EH (cell line): ENCODE measurements at regions not wholly inside any gene's neighbourhood (a gene's known extent, or its start where the extent isn't known, plus 50 kb on each side); places are given as distances from the start of the nearest gene placed in this dataset.

Source experiments
- DNase-seq: peaks from one replicate; pipeline ENCODE4 v3.0.0-alpha.2; 2015; ENCODE audit warnings: low read depth

DNA sequence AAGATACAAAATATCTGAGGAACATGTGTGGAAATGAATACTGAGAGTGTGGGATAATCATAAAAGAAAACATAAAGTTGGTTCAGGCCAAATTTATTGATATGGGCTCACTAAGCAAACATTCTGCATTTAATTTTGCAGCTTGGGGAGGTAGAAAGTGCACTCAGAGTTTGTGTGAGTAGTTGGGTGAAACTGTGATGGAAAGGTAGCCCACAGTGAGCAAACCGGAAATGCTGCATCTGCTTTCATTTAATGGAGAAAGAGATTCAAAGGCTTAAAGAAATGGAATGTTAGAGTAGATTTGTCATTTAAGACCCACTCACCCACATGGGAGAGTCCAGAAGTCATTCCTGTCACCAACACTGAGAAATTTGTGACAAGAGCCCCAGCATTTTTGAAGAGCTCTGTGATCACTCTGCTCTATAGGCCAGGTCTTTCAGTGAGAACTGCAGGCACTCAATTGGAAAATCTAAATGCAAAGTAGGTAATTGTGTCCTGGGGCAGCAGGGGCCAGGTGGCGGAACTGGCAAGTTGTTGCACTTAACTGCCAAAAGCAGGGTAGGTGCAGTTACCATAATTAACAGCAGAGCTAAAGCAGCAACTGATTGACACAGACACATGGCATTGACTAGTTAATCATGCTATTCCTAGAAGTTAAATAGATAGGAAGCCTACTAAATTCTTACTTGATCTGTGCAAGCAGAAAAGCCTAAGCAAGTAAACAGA, 1228.3 kb upstream of the PCDH20 start:
- DNase-seq: no peak

DNA sequence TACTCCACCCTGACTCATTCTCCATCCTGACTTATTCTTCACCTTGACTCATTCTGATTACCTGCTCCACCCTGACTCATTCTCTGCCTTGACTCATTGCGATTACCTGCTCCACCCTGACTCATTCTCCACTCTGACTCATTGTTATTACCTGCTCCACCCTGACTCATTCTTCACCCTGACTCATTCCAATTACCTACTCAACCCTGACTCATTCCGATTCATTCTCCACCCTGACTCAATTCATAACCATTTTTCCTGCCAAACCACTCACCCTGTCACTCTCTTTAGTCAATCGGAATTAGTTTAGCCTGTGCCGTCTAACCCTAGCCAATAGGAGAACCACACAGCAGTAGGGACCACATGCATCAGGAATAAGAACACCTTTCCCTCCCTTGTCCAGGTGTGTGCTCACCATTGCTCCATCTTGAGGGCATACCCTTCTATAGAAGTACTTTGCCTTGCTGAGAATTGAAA, 1227.4 kb upstream of the PCDH20 start:
- no peak for DNase-seq

DNA sequence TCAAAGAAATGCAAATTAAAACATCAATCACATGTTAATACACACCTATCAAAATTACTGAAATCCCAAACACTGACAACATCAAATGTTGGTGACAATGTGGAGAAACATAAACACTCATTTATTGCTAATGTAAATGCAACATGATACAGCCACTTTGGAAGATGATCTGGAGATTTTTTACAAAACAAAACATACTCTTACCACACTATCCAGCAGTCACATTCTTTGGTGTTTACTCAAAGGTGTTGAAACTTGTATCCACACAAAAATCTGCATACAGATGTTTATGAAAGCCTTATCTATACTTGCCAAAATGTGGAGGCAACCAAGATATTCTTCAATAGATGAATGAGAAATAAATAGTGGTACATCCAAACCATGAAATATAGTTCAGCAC, 1219.5 kb upstream of the PCDH20 start:
- no peak for DNase-seq

DNA sequence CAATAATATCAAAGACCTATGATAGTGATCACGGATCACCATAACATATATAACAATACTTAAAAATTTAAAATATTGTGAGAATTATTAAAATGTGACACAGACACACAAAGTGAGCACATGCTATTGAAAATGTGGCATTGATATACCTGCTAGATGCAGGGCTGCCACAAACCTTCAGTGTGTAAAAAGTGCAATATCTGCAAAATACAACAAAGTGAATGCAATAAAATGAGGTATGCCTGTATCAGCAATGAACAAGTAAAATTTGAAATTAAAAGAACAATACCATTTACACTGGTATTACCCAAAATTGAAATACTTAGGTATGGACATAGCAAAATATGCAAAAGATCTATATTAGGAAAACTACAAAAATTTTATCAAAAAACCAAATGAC, 1217.8 kb upstream of the PCDH20 start:
- no peak for DNase-seq

DNA sequence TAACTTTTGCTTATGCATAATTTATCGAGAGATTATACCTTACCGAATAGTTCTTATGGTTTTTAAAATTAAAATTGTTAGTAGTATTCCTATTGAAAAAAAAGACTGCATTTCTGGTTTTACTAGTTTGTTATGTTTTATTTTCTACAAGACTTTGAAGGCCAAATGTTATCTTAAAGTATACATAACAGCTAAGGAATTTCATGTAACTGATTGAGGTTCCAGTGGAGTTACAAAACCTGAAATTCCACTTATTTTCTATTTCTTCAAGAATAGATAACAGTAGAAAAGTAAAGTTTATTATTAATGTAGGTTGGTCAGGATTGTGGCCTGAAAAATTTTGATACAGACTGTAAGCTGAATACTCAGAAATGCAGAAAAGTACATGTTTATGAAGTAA, 1216.0 kb upstream of the PCDH20 start:
- DNase-seq: no peak

DNA sequence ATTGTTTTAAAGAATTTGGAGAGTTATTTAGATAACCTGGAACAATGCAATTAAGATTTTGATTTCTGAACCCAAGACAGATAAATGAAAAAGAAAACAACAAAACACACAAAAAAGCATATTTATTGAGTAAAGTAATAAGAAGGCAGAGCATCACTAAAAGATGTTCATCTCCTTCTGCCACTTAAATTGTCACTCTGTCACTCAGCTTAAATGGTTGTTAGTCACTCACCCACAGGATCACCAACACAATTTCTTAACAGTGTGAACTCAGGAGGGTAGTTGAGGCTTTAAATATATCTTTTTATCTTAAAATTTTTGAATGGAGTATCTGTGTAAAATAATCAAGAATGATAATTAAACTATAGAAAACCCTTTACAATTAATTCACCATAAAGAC, 1215.5 kb upstream of the PCDH20 start:
- no peak for DNase-seq

DNA sequence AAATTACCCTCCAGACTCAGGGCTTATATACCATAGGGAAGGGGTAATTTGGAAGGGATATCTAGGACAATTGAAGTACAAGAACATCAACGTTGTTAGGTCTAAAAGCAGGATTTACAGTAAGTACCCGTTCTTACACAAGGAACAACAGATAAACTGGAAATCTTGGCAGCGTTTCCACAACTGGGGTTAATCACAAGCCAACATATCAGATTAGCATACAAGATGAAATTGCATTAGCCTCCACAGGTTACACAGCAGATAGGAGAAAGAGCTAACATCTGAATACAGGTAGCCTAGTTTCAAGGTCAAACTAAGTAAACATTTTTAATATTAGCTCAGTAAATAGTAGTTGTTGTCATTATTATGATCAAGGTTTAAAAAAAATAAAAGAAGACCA, 1214.0 kb upstream of the PCDH20 start:
- no peak for DNase-seq

DNA sequence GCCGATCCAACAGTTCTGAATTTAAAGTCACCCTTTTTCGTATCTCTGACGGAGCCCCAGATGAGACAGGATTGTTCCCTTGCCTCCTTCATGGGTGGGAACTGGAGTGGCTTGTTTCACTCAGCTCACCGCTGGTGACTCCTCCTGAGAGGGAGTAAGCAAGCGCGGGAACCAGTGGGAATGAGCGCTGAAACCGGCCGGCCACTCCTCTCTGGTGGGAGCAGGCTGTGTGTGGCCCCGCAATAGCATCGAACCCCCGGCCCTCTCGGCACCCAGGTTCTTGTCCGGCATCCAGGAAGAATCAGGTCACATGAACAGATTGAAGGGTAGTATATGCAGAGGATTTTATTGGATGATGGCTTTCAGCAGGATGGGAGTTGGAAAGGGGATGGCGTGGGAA, 1211.6 kb upstream of the PCDH20 start:
- DNase-seq: no peak

DNA sequence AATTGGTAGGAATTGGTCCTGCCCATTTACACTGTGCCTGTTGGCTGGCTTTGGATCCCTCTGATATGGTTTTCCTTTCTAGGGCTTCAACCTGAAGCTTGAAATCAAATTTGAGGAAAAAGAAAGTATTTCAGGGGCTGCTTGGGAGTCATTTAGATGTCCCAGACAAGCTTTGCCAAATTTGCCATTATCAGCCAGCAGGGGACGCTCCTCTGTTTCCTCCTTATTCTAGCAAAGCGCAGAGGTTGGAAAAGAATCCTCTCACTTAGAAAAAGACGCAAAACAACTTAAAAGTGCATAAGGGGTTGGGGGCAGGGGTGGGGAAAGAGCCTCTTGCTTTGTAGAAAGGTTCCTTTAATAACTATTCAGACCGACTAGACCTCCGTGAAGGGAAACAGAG, 1211.1 kb upstream of the PCDH20 start:
- DNase-seq: no peak

DNA sequence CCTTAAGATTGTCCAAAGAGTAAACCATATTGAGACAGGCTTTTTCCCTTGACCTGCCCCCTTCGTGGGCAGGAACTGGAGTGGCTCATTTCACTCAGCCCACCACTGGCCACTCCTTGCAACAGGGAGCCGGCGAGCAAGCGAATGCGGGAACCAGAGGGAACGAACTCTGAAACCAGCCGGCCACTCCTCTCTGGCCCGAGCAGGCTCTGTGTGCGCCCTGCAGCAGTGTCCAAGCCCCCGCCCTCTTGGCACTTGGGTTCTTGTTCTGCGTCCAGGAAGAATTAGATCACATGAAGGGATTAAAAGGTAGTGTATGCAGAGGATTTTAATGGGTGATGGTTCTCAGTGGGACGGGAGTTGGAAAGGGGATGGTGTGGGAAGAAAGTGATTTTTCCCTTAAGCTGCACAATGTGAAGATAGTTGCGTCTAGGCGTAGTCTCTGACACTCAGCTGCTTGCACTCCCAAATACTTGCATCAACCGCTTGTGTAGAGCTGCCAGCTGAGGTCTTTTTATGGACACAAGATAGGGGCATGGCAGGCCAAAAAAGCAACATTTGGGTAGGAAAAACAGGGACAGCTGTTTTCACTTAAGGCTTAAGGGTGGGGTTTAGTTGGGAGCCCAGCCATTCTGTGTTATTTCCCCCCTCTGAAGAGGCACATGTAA, 1209.7 kb upstream of the PCDH20 start:
- DNase-seq: no peak

DNA sequence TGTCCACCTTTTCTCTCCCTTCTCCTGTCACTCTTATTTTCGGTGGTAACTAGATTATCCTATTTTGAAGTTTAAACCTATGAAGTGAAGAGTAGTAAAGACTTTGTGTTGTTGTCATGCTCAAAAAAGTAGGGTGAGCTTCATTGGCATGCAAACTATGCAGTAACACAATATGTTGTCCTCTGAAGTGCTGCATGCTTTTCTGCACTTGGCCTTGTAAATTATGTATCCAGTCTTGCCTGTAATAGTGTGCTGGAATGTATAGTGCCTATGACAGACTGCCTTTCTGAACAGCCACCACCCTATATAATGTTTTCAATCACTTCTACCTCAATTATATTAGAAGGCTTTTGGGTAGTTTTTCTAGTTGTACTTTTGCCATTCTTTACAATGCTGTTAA, 1198.2 kb upstream of the PCDH20 start:
- no peak for DNase-seq

DNA sequence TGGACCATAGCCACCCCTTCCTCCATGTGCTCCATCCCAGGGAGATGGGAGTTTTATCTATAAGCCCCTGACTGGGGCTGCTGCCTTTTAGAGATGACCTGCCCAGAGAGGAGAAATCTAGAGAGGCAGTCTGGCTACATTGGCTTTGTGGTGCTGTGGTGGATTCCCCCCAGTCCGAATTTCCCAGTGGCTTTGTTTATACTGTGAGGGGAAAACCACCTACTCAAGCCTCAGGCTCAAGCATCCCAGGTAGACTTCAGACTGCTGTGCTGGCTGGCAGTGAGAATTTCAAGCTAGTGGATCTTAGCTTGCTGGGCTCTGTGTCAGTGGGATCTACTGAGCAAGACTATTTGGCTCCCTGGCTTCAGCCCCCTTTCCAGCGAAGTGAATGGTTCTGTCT, 1195.7 kb upstream of the PCDH20 start:
- no peak for DNase-seq

DNA sequence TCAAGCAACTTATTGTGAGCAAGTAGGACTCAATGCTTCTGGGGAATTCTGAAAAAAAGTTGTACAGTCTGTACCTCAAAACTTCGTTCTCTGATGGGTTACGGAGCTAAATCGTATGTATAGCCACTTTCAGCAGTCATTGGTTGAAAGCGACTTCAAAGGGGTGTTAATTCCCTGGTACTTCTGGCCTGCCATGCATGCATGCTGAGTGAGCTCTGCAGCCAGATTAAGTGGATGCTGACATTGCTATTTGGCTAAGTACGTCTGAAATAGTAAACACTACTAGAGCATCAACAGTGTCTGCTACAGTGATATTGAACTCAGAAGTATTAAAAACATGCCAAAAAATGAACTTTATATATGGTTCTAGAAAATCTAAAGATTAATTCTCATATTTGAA, 1183.1 kb upstream of the PCDH20 start:
- DNase-seq: no peak

DNA sequence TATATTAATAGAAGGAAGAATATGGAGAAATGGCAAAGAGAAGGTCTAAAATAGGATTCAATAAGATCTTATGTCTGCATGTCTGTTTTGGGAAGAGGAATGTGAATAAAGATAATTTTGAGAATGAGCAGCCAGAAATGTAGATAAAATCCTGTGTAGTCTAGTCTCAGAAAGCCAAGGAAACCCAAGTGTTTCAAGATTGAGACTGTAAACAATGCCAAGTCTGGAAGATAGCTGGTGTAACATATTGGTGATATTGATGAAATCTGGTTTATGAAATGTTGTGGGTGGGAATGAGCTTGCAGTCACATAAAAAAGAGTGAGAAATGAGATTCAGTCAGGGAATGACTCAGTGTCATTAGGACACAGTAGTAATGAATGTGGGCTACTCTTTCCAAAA, 1180.3 kb upstream of the PCDH20 start:
- DNase-seq: no peak

DNA sequence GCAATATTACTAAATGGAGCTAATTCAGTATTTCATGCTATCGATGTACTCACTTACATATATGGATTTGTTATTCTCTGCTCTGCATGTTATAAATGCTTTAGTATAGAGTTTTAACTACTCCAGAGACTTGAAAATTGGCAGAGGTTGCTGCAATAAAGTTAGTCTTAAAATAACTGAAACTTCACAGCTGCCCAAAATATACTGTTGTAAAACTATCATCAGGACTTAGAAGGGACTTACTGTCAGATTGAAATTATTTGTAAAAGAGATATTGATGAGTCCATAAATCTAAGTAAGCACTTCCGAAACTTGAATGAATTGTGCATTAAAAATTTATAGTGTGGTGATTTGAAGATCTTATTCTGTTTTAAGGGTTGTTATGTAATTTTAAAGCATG, 1178.2 kb upstream of the PCDH20 start:
- DNase-seq: no peak

DNA sequence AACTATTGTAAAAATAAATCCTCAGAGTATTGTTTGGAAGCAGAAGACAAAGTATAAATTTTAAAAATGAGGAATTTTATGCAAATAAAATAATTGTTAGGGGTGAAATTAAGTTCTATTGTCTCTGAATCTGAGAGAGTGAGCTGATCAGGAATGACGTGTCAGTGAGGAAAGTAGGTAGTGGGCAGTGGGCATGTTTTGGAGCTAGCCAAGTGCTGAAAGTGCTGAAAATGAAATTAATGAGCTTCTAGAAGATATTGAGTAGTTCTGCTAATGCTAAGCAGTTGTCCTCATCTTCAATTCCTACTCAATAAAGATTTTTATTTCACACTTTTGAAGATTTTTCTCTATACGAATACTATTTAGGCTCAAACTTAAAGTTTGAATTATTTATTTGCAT, 1167.8 kb upstream of the PCDH20 start:
- no peak for DNase-seq

DNA sequence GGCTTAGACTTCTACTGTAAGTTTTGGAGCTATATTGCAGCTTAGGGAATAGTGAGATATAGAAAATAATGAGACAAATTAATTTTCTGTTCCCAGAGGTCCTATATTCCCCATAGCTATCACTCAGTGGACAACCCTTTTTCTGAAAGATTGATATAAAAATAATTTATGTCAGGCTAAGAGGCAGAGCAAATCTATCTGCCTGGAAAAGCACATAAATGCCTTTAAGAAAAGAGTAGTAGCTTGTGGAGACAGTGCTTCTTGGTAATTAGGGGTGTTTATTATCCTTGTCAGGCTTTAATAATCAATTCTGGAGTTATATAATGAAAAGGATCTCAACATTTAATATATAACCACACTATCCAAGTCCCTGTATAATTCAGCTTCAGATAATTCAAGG, 1162.8 kb upstream of the PCDH20 start:
- DNase-seq: no peak

DNA sequence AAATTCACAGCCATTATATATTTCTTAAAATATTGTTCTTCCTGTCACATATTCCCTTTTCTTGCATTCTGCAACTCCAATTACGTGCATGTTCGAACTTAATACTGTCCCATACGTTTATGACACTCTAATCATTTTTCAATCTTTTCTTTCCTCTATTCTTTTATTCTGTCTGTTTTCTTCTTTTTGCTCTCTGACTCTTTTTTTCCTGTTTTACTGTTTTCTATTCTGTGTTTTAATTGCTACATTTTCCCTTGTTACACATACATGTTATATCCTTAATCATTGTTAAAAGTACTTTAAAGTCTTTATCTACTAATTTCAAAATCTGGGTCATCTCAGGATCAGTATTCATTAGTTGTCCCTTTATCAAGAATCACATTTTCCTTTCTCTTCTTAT, 1149.1 kb upstream of the PCDH20 start:
- no peak for DNase-seq

DNA sequence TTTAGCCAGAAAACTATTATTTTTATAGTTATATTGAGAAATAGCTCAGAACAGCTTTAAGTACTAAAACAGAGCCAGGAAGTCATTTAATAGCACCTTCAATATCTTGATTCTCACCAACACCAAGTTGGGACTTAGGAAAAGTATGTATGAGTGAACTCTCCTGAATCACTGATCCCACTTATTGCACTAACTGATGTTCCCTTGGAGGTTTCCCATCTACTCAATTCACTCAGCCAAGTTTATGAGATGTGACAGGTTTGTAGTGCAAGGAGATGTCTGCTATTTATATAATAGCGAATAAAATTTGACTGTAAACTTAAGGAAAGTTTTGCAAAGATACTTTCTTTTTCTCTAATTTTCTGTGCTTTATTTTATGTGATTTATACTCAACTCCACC, 1147.6 kb upstream of the PCDH20 start:
- no peak for DNase-seq

DNA sequence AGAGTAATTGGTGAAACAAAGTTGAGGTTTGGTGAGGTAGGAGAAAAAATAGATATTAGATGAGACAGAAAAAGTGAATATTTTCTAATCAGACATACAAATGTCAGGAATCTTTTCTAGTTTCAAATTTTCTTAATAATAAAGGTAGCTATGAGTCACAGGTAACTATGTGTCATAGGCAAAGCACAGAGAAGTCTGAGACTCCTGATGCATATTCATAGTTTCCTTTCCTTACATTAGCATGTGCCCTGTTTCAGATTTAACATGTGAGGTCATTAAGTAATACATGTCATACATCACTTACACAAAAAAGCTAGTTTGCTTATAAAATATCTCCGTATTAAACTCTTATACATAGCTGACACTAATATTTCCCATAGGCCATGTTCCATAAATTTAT, 1141.3 kb upstream of the PCDH20 start:
- DNase-seq: no peak

DNA sequence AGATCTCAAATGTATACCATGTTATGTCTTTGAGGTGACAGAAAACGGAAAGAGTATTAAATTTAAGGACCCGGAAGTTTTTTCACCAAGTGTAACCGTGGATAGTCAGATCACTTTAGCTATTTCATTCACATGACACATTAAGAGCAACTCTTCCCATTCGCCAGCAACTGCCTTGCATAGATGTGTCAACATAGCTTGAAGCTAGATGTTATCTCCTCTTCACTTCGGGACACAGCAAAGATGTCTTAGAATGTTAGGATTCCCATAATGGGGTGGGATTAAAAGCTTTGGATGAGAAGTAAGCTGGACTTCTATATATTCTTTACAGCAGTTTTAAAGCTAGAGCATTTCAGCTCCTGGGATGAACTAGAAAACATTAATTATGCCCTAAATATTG, 1135.9 kb upstream of the PCDH20 start:
- no peak for DNase-seq

DNA sequence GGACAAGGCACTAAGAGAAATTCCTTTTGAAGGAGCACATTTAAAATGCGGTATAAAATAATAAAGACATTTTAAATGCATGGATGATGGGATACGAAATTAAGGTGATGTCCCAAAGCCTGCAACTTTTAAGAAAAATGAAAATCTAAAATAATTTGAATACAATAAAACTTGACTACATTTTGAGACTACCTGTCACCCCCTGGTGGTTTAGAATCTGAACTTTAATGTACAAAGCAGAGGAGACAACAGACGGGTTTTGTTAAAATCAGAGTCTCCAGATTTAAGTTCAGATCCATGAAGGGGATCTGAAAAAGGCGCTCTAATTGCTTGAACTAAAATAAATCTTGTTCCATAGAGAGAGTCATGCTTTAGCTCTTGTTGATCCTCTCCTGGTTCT, 1129.3 kb upstream of the PCDH20 start:
- no peak for DNase-seq

DNA sequence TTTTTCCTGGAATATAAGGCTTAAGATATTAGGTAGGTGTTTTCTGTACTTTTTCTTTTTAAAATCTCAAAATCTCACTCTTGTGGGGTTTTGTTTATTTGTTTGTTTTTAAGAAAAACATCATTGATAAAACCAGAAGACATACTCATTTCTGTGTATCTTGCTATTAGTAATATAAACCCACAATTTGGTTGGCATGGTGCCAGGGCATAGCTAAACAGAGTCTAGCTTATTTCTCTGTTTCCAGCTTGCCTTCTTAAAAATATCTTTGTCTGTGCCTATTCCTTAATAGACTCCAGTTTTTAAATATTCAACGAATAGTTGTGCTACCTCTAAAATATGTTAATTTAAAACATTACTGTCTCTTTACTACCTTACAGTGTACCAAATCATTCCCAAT, 1121.9 kb upstream of the PCDH20 start:
- DNase-seq: no peak

DNA sequence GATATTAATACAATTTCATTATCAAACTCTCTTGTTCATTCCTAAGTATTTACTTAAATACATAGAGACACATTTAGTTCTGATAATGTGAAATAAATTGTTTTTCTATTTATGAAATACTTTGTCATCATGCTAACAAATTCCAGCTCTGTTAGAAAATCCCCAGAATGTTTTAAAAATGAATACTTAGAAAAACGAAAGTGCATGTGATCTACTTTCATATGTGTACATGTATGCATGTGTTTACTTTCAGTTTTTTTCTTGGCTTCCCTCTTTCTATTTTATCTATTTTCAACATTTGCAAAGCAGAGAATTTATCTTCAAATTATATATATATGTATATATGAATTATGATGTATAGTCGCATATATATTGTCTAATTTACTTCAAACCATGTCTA, 1110.0 kb upstream of the PCDH20 start:
- no peak for DNase-seq
